Karpas-422 (cell line): ENCODE measurements at regions not wholly inside any gene's neighbourhood (a gene's known extent, or its start where the extent isn't known, plus 50 kb on each side); places are given as distances from the start of the nearest gene placed in this dataset.

Source experiments
- DNase-seq: peaks from one replicate; pipeline ENCODE4 v3.0.0-alpha.2; 2015
- H2AFZ ChIP-seq: fragments of 200-600 bp; sonication (generic); 2 replicates; pipeline ENCODE4 v1.6.1; 2014; ENCODE audit warnings: antibody characterized with exemption, low read length, mixed read lengths
- H3K27ac ChIP-seq: fragments of 200-600 bp; sonication (generic); 2 replicates; pipeline ENCODE4 v1.5.1; 2014; ENCODE audit warnings: mild to moderate bottlenecking, low read length, moderate library complexity
- H3K27me3 ChIP-seq: fragments of 200-600 bp; sonication (generic); 2 replicates; pipeline ENCODE4 v1.6.1; 2014; ENCODE audit warnings: low read length, mixed read lengths
- H3K36me3 ChIP-seq: fragments of 200-600 bp; sonication (generic); 2 replicates; pipeline ENCODE4 v1.6.1; 2014; ENCODE audit warnings: low read length, mixed read lengths; ENCODE audit not compliant: insufficient read depth
- H3K4me1 ChIP-seq: fragments of 200-600 bp; sonication (generic); 2 replicates; pipeline ENCODE4 v1.6.1; 2014; ENCODE audit warnings: mild to moderate bottlenecking, low read length, mixed read lengths
- H3K4me2 ChIP-seq: fragments of 200-600 bp; sonication (generic); 2 replicates; pipeline ENCODE4 v1.6.1; 2014; ENCODE audit warnings: low read length, low read depth, mild to moderate bottlenecking; ENCODE audit not compliant: poor library complexity, severe bottlenecking
- H3K4me3 ChIP-seq: fragments of 200-600 bp; sonication (generic); 2 replicates; pipeline ENCODE4 v1.5.1; 2014; ENCODE audit warnings: mild to moderate bottlenecking, antibody characterized with exemption, low read length, mixed read lengths
- H3K79me2 ChIP-seq: fragments of 200-600 bp; sonication (generic); 2 replicates; pipeline ENCODE4 v1.6.1; 2014; ENCODE audit warnings: mild to moderate bottlenecking, low read length, mixed read lengths
- H3K9ac ChIP-seq: fragments of 200-600 bp; sonication (generic); 2 replicates; pipeline ENCODE4 v1.6.0; 2014; ENCODE audit warnings: low read length
- H3K9me2 ChIP-seq: fragments of 200-600 bp; sonication (generic), shearing (Covaris generic); replicated peaks from 2 replicates; pipeline ENCODE4 v1.6.0; 2014; ENCODE audit warnings: mild to moderate bottlenecking, low read length, moderate library complexity; ENCODE audit not compliant: insufficient read depth
- H3K9me3 ChIP-seq: fragments of 300-700, 200-600 bp; sonication (generic); 2 replicates; pipeline ENCODE4 v1.6.1; 2014; ENCODE audit warnings: low read length, mixed read lengths
- H4K20me1 ChIP-seq: fragments of 200-600 bp; sonication (generic); 2 replicates; pipeline ENCODE4 v1.6.1; 2014; ENCODE audit warnings: mild to moderate bottlenecking, antibody characterized with exemption, low read length, low read depth; ENCODE audit not compliant: insufficient read depth

GRCh38 chr21:18041012-18041411 lies 203.6 kb upstream of the CHODL start:
- H3K27ac ChIP-seq, result no peak overlapping the region
- H3K9ac ChIP-seq, result no peak overlapping the region
- H3K36me3 ChIP-seq, result no peaks in the 10 kb centered on the region
- H3K79me2 ChIP-seq, result no peaks in the 10 kb centered on the region
- no peaks in the 10 kb centered on the region for H3K27me3 ChIP-seq
- H3K9me2 ChIP-seq, result no peaks in the 10 kb centered on the region
- H3K4me3 ChIP-seq, result no peak overlapping the region
- no peak overlapping the region for H2AFZ ChIP-seq
- no peaks in the 10 kb centered on the region for H4K20me1 ChIP-seq
- DNase-seq, result peak; percentile 72
- H3K4me2 ChIP-seq, result no peak overlapping the region
- no peaks in the 10 kb centered on the region for H3K9me3 ChIP-seq
- H3K4me1 ChIP-seq, result no peaks in the 10 kb centered on the region

GRCh38 chr21:18030248-18030647 lies 211.1 kb upstream of the C21orf91 start:
- H3K27ac ChIP-seq, result no peak overlapping the region
- no peak overlapping the region for H3K4me3 ChIP-seq
- H3K9me3 ChIP-seq, result no peaks in the 10 kb centered on the region; the same call in 1 of the 2 replicates
- H3K4me1 ChIP-seq, result no peaks in the 10 kb centered on the region
- no peak overlapping the region for H3K4me2 ChIP-seq
- no peaks in the 10 kb centered on the region for H3K9me2 ChIP-seq
- no peak overlapping the region for H2AFZ ChIP-seq
- H3K36me3 ChIP-seq, result no peaks in the 10 kb centered on the region
- no peaks in the 10 kb centered on the region for H4K20me1 ChIP-seq
- H3K9ac ChIP-seq, result no peak overlapping the region
- no peaks in the 10 kb centered on the region for H3K79me2 ChIP-seq
- no peak for DNase-seq
- H3K27me3 ChIP-seq, result no peaks in the 10 kb centered on the region

GRCh38 chr21:18026359-18026758 lies 207.2 kb upstream of the C21orf91 start:
- Histone ChIP-seq H3K4me1 (no peaks in the 10 kb centered on the region), H3K36me3 (no peaks in the 10 kb centered on the region), H3K9me3 (peaks cover 4% of the 10 kb centered on the region; the same call in 1 of the 2 replicates), H3K4me3 (no peak overlapping the region), H3K79me2 (no peaks in the 10 kb centered on the region), H3K27me3 (no peaks in the 10 kb centered on the region), H3K9me2 (no peaks in the 10 kb centered on the region), H2AFZ (no peak overlapping the region), H3K4me2 (no peak overlapping the region), H3K9ac (no peak overlapping the region), H4K20me1 (no peaks in the 10 kb centered on the region), H3K27ac (no peak overlapping the region)
- no peak for DNase-seq

GRCh38 chr21:18023711-18024110 lies 204.6 kb upstream of the C21orf91 start:
- no peak overlapping the region for H3K4me2 ChIP-seq
- DNase-seq, result no peak
- H3K36me3 ChIP-seq, result no peaks in the 10 kb centered on the region
- no peak overlapping the region for H3K9ac ChIP-seq
- H3K79me2 ChIP-seq, result no peaks in the 10 kb centered on the region
- H3K9me3 ChIP-seq, result 0 out of 2 replicates have a peak, but pooled peaks cover 4% of the 10 kb centered on the region
- H3K27me3 ChIP-seq, result no peaks in the 10 kb centered on the region
- no peaks in the 10 kb centered on the region for H3K4me1 ChIP-seq
- H3K27ac ChIP-seq, result no peak overlapping the region
- no peak overlapping the region for H2AFZ ChIP-seq
- no peaks in the 10 kb centered on the region for H3K9me2 ChIP-seq
- no peak overlapping the region for H3K4me3 ChIP-seq
- no peaks in the 10 kb centered on the region for H4K20me1 ChIP-seq

- Histone ChIP-seq H3K9me3 (0 out of 2 replicates have a peak, but pooled peaks cover 4% of the 10 kb centered on the region), H3K4me3 (no peak overlapping the region), H3K27ac (no peak overlapping the region), H3K9me2 (no peaks in the 10 kb centered on the region), H3K4me1 (no peaks in the 10 kb centered on the region), H3K36me3 (no peaks in the 10 kb centered on the region), H3K27me3 (no peaks in the 10 kb centered on the region), H3K4me2 (no peak overlapping the region), H4K20me1 (no peaks in the 10 kb centered on the region), H3K9ac (no peak overlapping the region), H2AFZ (no peak overlapping the region), H3K79me2 (no peaks in the 10 kb centered on the region)
- DNase-seq, result no peak
Observed at GRCh38 chr21:18023157-18023556, 204.0 kb upstream of the C21orf91 start.

- Histone ChIP-seq H3K9me3 (peaks cover 11% of the 10 kb centered on the region; the same call in 1 of the 2 replicates), H3K4me2 (no peak overlapping the region), H3K79me2 (no peaks in the 10 kb centered on the region), H3K4me1 (no peaks in the 10 kb centered on the region), H3K9me2 (no peaks in the 10 kb centered on the region), H3K36me3 (no peaks in the 10 kb centered on the region), H4K20me1 (no peaks in the 10 kb centered on the region), H2AFZ (no peak overlapping the region), H3K4me3 (no peak overlapping the region), H3K9ac (no peak overlapping the region), H3K27me3 (no peaks in the 10 kb centered on the region), H3K27ac (no peak overlapping the region)
- DNase-seq, result no peak
Observed at GRCh38 chr21:18007121-18007520, 188.0 kb upstream of the C21orf91 start.

- Histone ChIP-seq H3K27me3 (no peaks in the 10 kb centered on the region), H3K9ac (no peak overlapping the region)
Observed at GRCh38 chr21:18006691-18007090, 187.5 kb upstream of the C21orf91 start.

GRCh38 chr21:18002393-18002792 lies 183.2 kb upstream of the C21orf91 start:
- H3K9me2 ChIP-seq, result no peaks in the 10 kb centered on the region
- H4K20me1 ChIP-seq, result no peaks in the 10 kb centered on the region
- no peak overlapping the region for H2AFZ ChIP-seq
- H3K9me3 ChIP-seq, result peaks cover 4% of the 10 kb centered on the region
- H3K4me1 ChIP-seq, result no peaks in the 10 kb centered on the region
- no peaks in the 10 kb centered on the region for H3K36me3 ChIP-seq
- no peak overlapping the region for H3K4me2 ChIP-seq
- no peaks in the 10 kb centered on the region for H3K27me3 ChIP-seq
- no peaks in the 10 kb centered on the region for H3K79me2 ChIP-seq
- H3K27ac ChIP-seq, result no peak overlapping the region
- no peak overlapping the region for H3K4me3 ChIP-seq
- H3K9ac ChIP-seq, result no peak overlapping the region
- no peak for DNase-seq

More at GRCh38 chr21:18006691-18007090, 187.5 kb upstream of the C21orf91 start:
- DNase-seq, result no peak
- Histone ChIP-seq H3K9me2 (no peaks in the 10 kb centered on the region), H3K4me2 (no peak overlapping the region), H3K27ac (no peak overlapping the region), H3K36me3 (no peaks in the 10 kb centered on the region), H4K20me1 (no peaks in the 10 kb centered on the region), H3K4me1 (no peaks in the 10 kb centered on the region), H3K79me2 (no peaks in the 10 kb centered on the region), H3K4me3 (no peak overlapping the region), H2AFZ (no peak overlapping the region), H3K9me3 (peaks cover 11% of the 10 kb centered on the region; the same call in 1 of the 2 replicates)
